ENCODE measurements at regions not wholly inside any gene's neighbourhood (a gene's known extent, or its start where the extent isn't known, plus 50 kb on each side); places are given as distances from the start of the nearest gene placed in this dataset.

DNA sequence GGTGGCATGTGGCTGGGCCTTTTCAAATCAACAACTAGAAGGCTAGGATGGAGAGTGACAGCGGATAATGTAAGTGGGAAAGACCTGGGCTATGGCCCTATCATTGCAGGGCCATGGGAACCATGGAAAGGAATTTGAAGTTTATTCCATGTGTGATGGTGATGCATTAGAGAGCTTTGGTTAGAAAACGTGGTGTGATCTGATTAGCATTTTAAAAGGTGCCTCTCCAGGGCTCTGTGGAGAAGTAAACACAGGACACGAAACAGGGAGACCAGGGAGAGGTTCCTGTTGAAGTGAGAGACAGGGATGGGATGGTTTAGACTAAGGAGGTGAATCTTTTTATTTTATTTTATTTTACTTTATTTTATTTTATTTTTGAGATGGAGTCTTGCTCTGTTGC is 749.5 kb downstream of the GATA3 start:
- no peaks in the 10 kb centered on the region for H3K27me3 ChIP-seq (ENCODE audit: control insufficient read depth, insufficient read depth, low read length)
- H3K9ac ChIP-seq (ENCODE audit: low read length in 3 of 3) = no peak overlapping the region
- TF ChIP-seq, protein P1, sequence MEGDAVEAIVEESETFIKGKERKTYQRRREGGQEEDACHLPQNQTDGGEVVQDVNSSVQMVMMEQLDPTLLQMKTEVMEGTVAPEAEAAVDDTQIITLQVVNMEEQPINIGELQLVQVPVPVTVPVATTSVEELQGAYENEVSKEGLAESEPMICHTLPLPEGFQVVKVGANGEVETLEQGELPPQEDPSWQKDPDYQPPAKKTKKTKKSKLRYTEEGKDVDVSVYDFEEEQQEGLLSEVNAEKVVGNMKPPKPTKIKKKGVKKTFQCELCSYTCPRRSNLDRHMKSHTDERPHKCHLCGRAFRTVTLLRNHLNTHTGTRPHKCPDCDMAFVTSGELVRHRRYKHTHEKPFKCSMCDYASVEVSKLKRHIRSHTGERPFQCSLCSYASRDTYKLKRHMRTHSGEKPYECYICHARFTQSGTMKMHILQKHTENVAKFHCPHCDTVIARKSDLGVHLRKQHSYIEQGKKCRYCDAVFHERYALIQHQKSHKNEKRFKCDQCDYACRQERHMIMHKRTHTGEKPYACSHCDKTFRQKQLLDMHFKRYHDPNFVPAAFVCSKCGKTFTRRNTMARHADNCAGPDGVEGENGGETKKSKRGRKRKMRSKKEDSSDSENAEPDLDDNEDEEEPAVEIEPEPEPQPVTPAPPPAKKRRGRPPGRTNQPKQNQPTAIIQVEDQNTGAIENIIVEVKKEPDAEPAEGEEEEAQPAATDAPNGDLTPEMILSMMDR (IDR thresholded peaks at IDR 0.05; ENCODE audit: borderline replicate concordance, extremely low read depth, insufficient read depth) = no peak
- H3K27ac ChIP-seq (ENCODE audit: low read depth in 2 of 2, low read length in 2 of 2) = no peak overlapping the region
- H3K4me3 ChIP-seq (ENCODE audit: low read length in 3 of 3) = no peak overlapping the region
- H3K9me3 ChIP-seq (ENCODE audit: control insufficient read depth in 2 of 3, insufficient read depth in 1 of 3, low read length in 3 of 3) = no peaks in the 10 kb centered on the region
- no peak for DNase-seq
- intact Hi-C loops (cut with DNase I) = no loop called here
- FAIRE-seq = no peak
- no peaks in the 10 kb centered on the region for H3K4me1 ChIP-seq (ENCODE audit: control insufficient read depth in 2 of 3, insufficient read depth in 2 of 3, low read depth in 1 of 3, low read length in 3 of 3)
- no peaks in the 10 kb centered on the region for H3K36me3 ChIP-seq (ENCODE audit: control insufficient read depth in 2 of 3, insufficient read depth in 3 of 3, low read length in 3 of 3)

DNA sequence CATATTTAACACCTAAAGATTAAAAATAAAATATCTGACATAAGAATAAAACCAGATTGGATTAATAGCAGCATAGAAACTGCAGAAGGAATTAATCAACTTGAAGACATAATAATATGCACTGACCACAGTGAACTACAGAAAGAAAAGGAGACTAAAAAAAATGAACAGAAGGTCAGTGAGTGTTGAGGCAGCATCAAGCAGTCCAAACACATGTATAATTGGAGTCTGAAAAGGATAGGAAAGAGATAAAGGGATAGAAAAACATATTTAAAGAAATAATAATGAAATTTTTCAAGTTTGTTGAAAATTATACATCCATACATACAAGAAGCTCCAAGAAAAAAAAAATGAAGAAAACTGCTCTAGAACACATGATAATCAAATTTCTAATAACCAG is 756.2 kb downstream of the GATA3 start:
- intact Hi-C loops (cut with DNase I) = no loop called here
- H3K27ac ChIP-seq (ENCODE audit: low read depth in 2 of 2, low read length in 2 of 2) = no peak overlapping the region
- H3K9ac ChIP-seq (ENCODE audit: low read length in 3 of 3) = no peak overlapping the region
- H3K4me3 ChIP-seq (ENCODE audit: low read length in 3 of 3) = no peak overlapping the region
- TF ChIP-seq, protein P1 (IDR thresholded peaks at IDR 0.05; ENCODE audit: borderline replicate concordance, extremely low read depth, insufficient read depth) = no peak
- no peaks in the 10 kb centered on the region for H3K4me1 ChIP-seq (ENCODE audit: control insufficient read depth in 2 of 3, insufficient read depth in 2 of 3, low read depth in 1 of 3, low read length in 3 of 3)
- no peaks in the 10 kb centered on the region for H3K36me3 ChIP-seq (ENCODE audit: control insufficient read depth in 2 of 3, insufficient read depth in 3 of 3, low read length in 3 of 3)
- no peaks in the 10 kb centered on the region for H3K27me3 ChIP-seq (ENCODE audit: control insufficient read depth, insufficient read depth, low read length)
- no peaks in the 10 kb centered on the region for H3K9me3 ChIP-seq (ENCODE audit: control insufficient read depth in 2 of 3, insufficient read depth in 1 of 3, low read length in 3 of 3)
- DNase-seq (no peak), FAIRE-seq (no peak)

DNA sequence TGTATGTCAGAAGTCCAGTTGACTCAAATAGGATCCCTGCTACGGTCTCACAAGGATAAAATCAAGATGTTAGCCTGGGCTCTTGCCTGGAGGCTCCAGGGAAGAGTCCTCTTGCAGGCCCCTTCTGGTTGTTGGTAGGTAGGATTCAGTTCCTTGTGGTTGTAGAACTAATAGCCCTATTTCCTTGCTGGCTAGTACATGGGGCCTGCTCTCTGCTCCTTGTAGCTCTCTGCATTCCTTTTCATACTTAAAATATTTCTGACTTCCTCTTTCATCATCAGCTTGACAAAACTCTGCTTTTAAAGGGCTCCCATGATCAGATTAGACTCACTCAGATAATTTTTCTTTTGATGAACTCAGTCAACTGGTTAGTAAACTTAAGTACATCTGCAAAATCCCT is 756.7 kb downstream of the GATA3 start:
- no peaks in the 10 kb centered on the region for H3K36me3 ChIP-seq (ENCODE audit: control insufficient read depth in 2 of 3, insufficient read depth in 3 of 3, low read length in 3 of 3)
- H3K4me3 ChIP-seq (ENCODE audit: low read length in 3 of 3) = no peak overlapping the region
- intact Hi-C loops (cut with DNase I) = no loop called here
- no peak for DNase-seq
- TF ChIP-seq, protein P1 (IDR thresholded peaks at IDR 0.05; ENCODE audit: borderline replicate concordance, extremely low read depth, insufficient read depth) = no peak
- H3K9ac ChIP-seq (ENCODE audit: low read length in 3 of 3) = no peak overlapping the region
- FAIRE-seq = no peak
- H3K27ac ChIP-seq (ENCODE audit: low read depth in 2 of 2, low read length in 2 of 2) = no peak overlapping the region
- H3K4me1 ChIP-seq (ENCODE audit: control insufficient read depth in 2 of 3, insufficient read depth in 2 of 3, low read depth in 1 of 3, low read length in 3 of 3) = no peaks in the 10 kb centered on the region
- H3K9me3 ChIP-seq (ENCODE audit: control insufficient read depth in 2 of 3, insufficient read depth in 1 of 3, low read length in 3 of 3) = no peaks in the 10 kb centered on the region
- H3K27me3 ChIP-seq (ENCODE audit: control insufficient read depth, insufficient read depth, low read length) = no peaks in the 10 kb centered on the region

DNA sequence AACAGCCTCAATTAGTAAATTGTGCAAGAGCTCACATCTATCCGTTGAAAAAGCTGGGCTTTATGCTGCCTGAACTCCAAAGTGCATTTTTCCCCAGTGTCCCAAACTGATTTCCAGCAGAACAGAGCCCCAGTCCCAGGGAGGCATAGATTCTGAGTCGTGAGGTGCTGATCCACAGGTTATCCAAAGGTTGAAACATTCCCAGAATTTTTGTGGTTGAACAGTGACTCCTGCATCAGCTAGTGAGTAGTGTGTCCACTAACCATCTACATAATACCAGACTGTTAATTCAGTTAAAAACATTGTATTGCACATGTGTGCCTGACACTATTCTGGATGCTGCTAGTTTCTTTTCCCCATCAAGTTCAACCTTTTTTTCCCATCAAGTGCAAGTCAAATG is 761.5 kb downstream of the GATA3 start:
- Histone ChIP-seq H3K27me3 (ENCODE audit: control insufficient read depth, insufficient read depth, low read length) (no peaks in the 10 kb centered on the region), H3K9me3 (ENCODE audit: control insufficient read depth in 2 of 3, insufficient read depth in 1 of 3, low read length in 3 of 3) (no peaks in the 10 kb centered on the region), H3K9ac (ENCODE audit: low read length in 3 of 3) (no peak overlapping the region), H3K4me1 (ENCODE audit: control insufficient read depth in 2 of 3, insufficient read depth in 2 of 3, low read depth in 1 of 3, low read length in 3 of 3) (no peaks in the 10 kb centered on the region), H3K27ac (ENCODE audit: low read depth in 2 of 2, low read length in 2 of 2) (no peak overlapping the region), H3K4me3 (ENCODE audit: low read length in 3 of 3) (no peak overlapping the region), H3K36me3 (ENCODE audit: control insufficient read depth in 2 of 3, insufficient read depth in 3 of 3, low read length in 3 of 3) (no peaks in the 10 kb centered on the region)
- DNase-seq (no peak), FAIRE-seq (no peak)
- TF ChIP-seq, protein P1 (IDR thresholded peaks at IDR 0.05; ENCODE audit: borderline replicate concordance, extremely low read depth, insufficient read depth) = no peak
- intact Hi-C loops (cut with DNase I) = no loop called here

All from kidney (tissue), 13 donors.